NB4 (cell line): ENCODE measurements at regions not wholly inside any gene's neighbourhood (a gene's known extent, or its start where the extent isn't known, plus 50 kb on each side); places are given as distances from the start of the nearest gene placed in this dataset.
A peak's percentile ranks its signal among the peaks of the same experiment; 100 is the strongest.

Experiments
- DNase-seq: peaks from one replicate; pipeline ENCODE4 v3.0.0; 2010; ENCODE audit warnings: low read depth
- H3K4me3 ChIP-seq: one replicate; pipeline ENCODE4 v1.5.1; 2011; ENCODE audit warnings: mild to moderate bottlenecking, low read depth, low read length, moderate library complexity
- MAX ChIP-seq: IDR thresholded peaks from 2 replicates; pipeline ENCODE4 v1.6.1; 2011; ENCODE audit warnings: low read depth, low read length
- MYC ChIP-seq: IDR thresholded peaks from 2 replicates; pipeline ENCODE4 v1.6.1; 2011; ENCODE audit warnings: low read depth, low read length
- POLR2A ChIP-seq: IDR thresholded peaks from 2 replicates; pipeline ENCODE4 v1.6.1; 2011; ENCODE audit warnings: mild to moderate bottlenecking; ENCODE audit not compliant: insufficient read length; ENCODE audit errors: extremely low read depth
- TF ChIP-seq, protein P1 (sequence below): IDR thresholded peaks from one replicate; pipeline ENCODE4 v1.5.1; 2012; ENCODE audit warnings: low read depth, low read length

- no peak overlapping the region for H3K4me3 ChIP-seq
- TF ChIP-seq MAX = no peak
- TF ChIP-seq POLR2A = no peak
- TF ChIP-seq, protein P1, sequence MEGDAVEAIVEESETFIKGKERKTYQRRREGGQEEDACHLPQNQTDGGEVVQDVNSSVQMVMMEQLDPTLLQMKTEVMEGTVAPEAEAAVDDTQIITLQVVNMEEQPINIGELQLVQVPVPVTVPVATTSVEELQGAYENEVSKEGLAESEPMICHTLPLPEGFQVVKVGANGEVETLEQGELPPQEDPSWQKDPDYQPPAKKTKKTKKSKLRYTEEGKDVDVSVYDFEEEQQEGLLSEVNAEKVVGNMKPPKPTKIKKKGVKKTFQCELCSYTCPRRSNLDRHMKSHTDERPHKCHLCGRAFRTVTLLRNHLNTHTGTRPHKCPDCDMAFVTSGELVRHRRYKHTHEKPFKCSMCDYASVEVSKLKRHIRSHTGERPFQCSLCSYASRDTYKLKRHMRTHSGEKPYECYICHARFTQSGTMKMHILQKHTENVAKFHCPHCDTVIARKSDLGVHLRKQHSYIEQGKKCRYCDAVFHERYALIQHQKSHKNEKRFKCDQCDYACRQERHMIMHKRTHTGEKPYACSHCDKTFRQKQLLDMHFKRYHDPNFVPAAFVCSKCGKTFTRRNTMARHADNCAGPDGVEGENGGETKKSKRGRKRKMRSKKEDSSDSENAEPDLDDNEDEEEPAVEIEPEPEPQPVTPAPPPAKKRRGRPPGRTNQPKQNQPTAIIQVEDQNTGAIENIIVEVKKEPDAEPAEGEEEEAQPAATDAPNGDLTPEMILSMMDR = no peak
- no peak for TF ChIP-seq MYC
- DNase-seq = no peak
Measured at GRCh38 chr2:52193804-52194203, 1161.9 kb upstream of the NRXN1 start.

GRCh38 chr2:52192656-52193055 lies 1160.7 kb upstream of the NRXN1 start:
- no peak for DNase-seq
- TF ChIP-seq POLR2A (no peak), MYC (no peak), MAX (no peak)
- TF ChIP-seq, protein P1 = no peak
- no peak overlapping the region for H3K4me3 ChIP-seq

DNA sequence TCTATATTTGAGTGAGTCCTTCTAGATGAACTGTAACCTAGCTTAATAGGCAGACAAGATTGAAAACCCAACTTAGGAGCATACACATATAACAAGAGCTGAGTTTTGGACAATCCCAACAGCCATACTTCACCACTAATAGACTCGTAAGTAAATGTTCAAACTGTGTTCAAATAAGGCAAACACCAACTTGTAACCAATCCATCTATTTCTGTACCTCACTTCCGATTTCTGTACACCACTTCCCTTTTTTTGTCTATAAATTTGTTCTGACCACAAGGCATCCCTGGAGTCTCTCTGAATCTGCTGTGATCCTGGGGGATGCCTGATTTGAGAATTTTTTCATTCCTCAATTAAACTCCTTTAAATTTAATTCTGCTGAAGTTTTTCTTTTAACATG lies 1149.1 kb upstream of the NRXN1 start:
- H3K4me3 ChIP-seq = no peak overlapping the region
- TF ChIP-seq, protein P1 = no peak
- no peak for TF ChIP-seq POLR2A
- TF ChIP-seq MAX = no peak
- no peak for TF ChIP-seq MYC
- peak; percentile 55 for DNase-seq

DNA sequence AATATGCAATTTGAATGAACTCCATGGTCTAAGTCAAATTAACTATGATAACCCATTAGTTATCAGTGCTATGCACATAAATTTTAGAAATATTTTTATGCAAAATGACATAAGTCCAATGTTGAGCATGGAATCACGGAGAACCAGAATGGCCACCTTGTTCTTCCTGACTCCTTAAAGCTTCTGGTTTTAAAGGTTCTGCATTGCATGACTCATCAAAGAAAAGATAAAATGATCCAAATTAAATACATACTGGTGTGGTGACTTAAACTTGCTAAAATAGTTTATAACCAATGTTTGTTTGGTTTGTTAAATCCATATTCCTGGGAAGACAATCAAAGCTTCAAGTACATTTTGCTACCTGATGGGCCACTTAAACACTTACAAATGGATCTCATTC lies 1146.9 kb upstream of the NRXN1 start:
- DNase-seq = no peak
- no peak overlapping the region for H3K4me3 ChIP-seq
- TF ChIP-seq POLR2A = no peak
- TF ChIP-seq MAX = no peak
- TF ChIP-seq, protein P1 = no peak
- TF ChIP-seq MYC = no peak

DNA sequence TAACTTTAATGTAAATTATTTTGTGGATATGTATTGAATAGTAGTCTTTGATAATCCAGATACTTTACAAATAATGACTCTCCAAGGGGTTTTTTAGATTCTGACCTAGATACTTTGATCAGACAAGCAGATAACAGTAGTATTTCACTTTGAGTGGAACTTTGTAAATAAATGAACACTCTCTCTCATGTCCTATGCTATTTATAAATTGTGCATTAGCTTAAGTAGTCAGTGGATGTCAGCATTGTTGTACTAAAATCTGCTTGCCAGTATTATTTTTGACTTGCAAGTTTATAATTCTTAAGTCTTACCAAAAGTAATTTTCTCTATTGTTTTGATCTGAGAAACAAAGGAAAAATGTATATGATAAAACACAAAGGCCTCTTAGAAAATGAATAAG lies 1113.1 kb upstream of the NRXN1 start:
- no peak overlapping the region for H3K4me3 ChIP-seq
- DNase-seq = no peak
- TF ChIP-seq MAX = no peak
- TF ChIP-seq POLR2A = no peak
- TF ChIP-seq, protein P1 = no peak
- no peak for TF ChIP-seq MYC

GRCh38 chr2:52144590-52144989 lies 1112.7 kb upstream of the NRXN1 start:
- H3K4me3 ChIP-seq = no peak overlapping the region
- no peak for TF ChIP-seq MYC
- no peak for TF ChIP-seq MAX
- TF ChIP-seq, protein P1 = no peak
- TF ChIP-seq POLR2A = no peak
- no peak for DNase-seq
